ENCODE measurements at regions not wholly inside any gene's neighbourhood (a gene's known extent, or its start where the extent isn't known, plus 50 kb on each side); places are given as distances from the start of the nearest gene placed in this dataset.

DNA sequence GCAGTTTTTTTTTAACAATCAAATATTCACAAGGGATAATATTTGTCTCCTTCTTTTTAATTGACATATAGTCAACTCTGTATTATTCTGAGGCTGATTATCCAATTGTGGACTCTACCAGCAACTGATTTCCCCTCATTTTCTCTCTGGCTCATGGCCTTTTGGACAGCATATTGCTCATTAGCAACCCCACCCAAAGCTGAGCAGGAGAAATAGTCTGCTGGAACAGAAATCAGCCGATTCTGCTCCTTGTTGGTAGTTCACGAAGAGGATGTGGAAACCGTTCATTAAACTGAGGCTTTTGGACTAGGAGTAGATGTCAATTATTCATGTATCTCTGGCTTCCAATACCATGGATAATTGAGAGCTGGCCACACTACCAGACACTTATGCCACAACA, 428.4 kb upstream of the INTU start:
- DNase-seq (no peak), FAIRE-seq (no peak)
- Histone ChIP-seq H3K27me3 (ENCODE audit: control insufficient read depth, insufficient read depth, low read length) (no peaks in the 10 kb centered on the region), H3K9me3 (ENCODE audit: control insufficient read depth in 2 of 3, insufficient read depth in 1 of 3, low read length in 3 of 3) (peaks cover 0 to 3% (median 0%) of the 10 kb centered on the region in 3 donors), H3K27ac (ENCODE audit: low read depth in 2 of 2, low read length in 2 of 2) (no peak overlapping the region), H3K36me3 (ENCODE audit: control insufficient read depth in 2 of 3, insufficient read depth in 3 of 3, low read length in 3 of 3) (no peaks in the 10 kb centered on the region), H3K4me3 (ENCODE audit: low read length in 3 of 3) (no peak overlapping the region), H3K9ac (ENCODE audit: low read length in 3 of 3) (no peak overlapping the region), H3K4me1 (ENCODE audit: control insufficient read depth in 2 of 3, insufficient read depth in 2 of 3, low read depth in 1 of 3, low read length in 3 of 3) (no peaks in the 10 kb centered on the region)
- intact Hi-C loops (cut with DNase I) = no loop called here
- TF ChIP-seq, protein P1, sequence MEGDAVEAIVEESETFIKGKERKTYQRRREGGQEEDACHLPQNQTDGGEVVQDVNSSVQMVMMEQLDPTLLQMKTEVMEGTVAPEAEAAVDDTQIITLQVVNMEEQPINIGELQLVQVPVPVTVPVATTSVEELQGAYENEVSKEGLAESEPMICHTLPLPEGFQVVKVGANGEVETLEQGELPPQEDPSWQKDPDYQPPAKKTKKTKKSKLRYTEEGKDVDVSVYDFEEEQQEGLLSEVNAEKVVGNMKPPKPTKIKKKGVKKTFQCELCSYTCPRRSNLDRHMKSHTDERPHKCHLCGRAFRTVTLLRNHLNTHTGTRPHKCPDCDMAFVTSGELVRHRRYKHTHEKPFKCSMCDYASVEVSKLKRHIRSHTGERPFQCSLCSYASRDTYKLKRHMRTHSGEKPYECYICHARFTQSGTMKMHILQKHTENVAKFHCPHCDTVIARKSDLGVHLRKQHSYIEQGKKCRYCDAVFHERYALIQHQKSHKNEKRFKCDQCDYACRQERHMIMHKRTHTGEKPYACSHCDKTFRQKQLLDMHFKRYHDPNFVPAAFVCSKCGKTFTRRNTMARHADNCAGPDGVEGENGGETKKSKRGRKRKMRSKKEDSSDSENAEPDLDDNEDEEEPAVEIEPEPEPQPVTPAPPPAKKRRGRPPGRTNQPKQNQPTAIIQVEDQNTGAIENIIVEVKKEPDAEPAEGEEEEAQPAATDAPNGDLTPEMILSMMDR (IDR thresholded peaks at IDR 0.05; ENCODE audit: borderline replicate concordance, extremely low read depth, insufficient read depth) = no peak

DNA sequence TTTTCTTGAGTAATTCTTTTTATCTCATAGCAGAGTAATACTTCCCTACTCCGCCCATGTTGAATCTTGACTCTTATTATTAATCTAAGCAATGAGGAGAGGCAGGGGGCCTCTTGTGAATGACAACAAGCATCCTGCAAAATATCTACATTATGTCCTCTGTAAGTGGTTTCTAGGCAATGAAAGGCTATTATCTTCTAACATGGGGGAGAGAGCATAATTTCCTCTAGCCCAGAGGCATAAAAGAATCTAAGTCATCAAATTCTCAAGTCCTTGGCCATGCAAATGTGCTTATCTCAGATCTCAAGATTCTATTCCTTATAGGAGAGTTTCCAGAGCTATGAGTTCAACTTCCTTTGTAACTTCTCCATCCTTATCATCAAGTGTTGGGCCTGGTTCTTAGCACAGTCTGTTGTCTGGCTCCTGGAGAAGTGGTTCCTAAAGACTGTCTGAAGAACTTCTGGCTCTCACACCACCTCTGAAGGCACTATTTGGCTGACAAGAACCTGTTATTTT, 423.1 kb upstream of the INTU start:
- intact Hi-C loops (cut with DNase I) = no loop called here
- FAIRE-seq (no peak), DNase-seq (no peak)
- H3K9ac ChIP-seq (ENCODE audit: low read length in 3 of 3) = no peak overlapping the region
- H3K27me3 ChIP-seq (ENCODE audit: control insufficient read depth, insufficient read depth, low read length) = no peaks in the 10 kb centered on the region
- no peak overlapping the region for H3K27ac ChIP-seq (ENCODE audit: low read depth in 2 of 2, low read length in 2 of 2)
- peaks cover 0 to 7% (median 3%) of the 10 kb centered on the region in 3 donors for H3K4me1 ChIP-seq (ENCODE audit: control insufficient read depth in 2 of 3, insufficient read depth in 2 of 3, low read depth in 1 of 3, low read length in 3 of 3)
- H3K9me3 ChIP-seq (ENCODE audit: control insufficient read depth in 2 of 3, insufficient read depth in 1 of 3, low read length in 3 of 3) = no peaks in the 10 kb centered on the region
- no peaks in the 10 kb centered on the region for H3K36me3 ChIP-seq (ENCODE audit: control insufficient read depth in 2 of 3, insufficient read depth in 3 of 3, low read length in 3 of 3)
- no peak overlapping the region for H3K4me3 ChIP-seq (ENCODE audit: low read length in 3 of 3)
- TF ChIP-seq, protein P1 (IDR thresholded peaks at IDR 0.05; ENCODE audit: borderline replicate concordance, extremely low read depth, insufficient read depth) = no peak

DNA sequence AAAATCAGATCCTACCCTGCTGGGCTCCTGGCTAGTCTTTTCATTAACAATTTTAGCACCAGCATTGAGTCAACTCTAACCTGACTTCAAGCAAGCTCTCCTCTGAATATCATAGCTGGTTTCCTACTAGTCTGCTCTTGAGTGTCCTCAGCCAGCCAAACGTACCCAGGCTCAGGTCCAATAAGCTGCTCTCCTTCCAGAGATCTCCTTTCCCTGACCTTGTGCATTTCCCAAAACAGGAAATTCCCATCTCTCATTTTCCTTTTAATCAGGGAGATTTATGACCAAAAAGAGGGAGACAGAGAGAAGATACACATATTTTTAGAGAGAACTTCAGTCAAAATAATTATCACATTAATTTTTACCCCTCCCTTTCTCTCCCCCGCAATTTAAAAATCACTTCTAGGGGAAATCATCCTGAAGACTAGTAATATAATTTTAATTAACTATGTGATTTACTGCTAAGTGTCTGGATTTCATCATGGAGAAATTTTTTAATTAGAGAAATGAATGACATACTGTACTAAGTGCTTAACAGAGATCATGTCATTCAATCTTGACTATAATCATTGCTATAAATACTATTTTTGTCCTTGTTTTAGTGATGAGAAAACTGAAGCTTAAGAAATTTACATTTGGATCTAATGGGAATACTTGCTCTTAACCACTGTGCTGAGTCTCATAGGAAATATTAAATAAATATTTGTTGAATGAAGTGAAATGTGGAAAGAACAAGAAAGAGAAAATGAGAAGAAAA, 421.7 kb upstream of the INTU start:
- Histone ChIP-seq H3K4me1 (ENCODE audit: control insufficient read depth in 2 of 3, insufficient read depth in 2 of 3, low read depth in 1 of 3, low read length in 3 of 3) (peaks cover 0 to 7% (median 3%) of the 10 kb centered on the region in 3 donors), H3K9me3 (ENCODE audit: control insufficient read depth in 2 of 3, insufficient read depth in 1 of 3, low read length in 3 of 3) (no peaks in the 10 kb centered on the region), H3K4me3 (ENCODE audit: low read length in 3 of 3) (no peak overlapping the region), H3K27me3 (ENCODE audit: control insufficient read depth, insufficient read depth, low read length) (no peaks in the 10 kb centered on the region), H3K9ac (ENCODE audit: low read length in 3 of 3) (no peak overlapping the region), H3K36me3 (ENCODE audit: control insufficient read depth in 2 of 3, insufficient read depth in 3 of 3, low read length in 3 of 3) (no peaks in the 10 kb centered on the region), H3K27ac (ENCODE audit: low read depth in 2 of 2, low read length in 2 of 2) (no peak overlapping the region)
- no peak for FAIRE-seq
- peak in 3 of 5 donors; percentile 32 to 68 (median 66) for DNase-seq
- TF ChIP-seq, protein P1 (IDR thresholded peaks at IDR 0.05; ENCODE audit: borderline replicate concordance, extremely low read depth, insufficient read depth) = no peak
- intact Hi-C loops (cut with DNase I) = no loop called here

All from kidney (tissue), 13 donors.